ENCODE measurements at regions not wholly inside any gene's neighbourhood (a gene's known extent, or its start where the extent isn't known, plus 50 kb on each side); places are given as distances from the start of the nearest gene placed in this dataset.

- no peak for TF ChIP-seq STAT1 (IDR thresholded peaks at IDR 0.05; ENCODE audit: unreplicated experiment)
- TF ChIP-seq CTCF (conservative IDR thresholded peaks at IDR 0.05; ENCODE audit: low read depth in 2 of 2) = no peak
- TF ChIP-seq ZNF462 (CRISPR knock-in tag; IDR thresholded peaks at IDR 0.05) = no peak
- TF ChIP-seq EZH2phosphoT487 (IDR thresholded peaks at IDR 0.05; ENCODE audit: unreplicated experiment) = no peak
- TF ChIP-seq ZNF114 (CRISPR knock-in tag; IDR thresholded peaks at IDR 0.05) = no peak
- Histone ChIP-seq H3K4me1 (ENCODE audit: insufficient read depth) (peaks cover 7% of the 10 kb centered on the region), H3K79me2 (replicated peaks; ENCODE audit: insufficient read depth) (no peaks in the 10 kb centered on the region), H3K9me2 (ENCODE audit: insufficient read depth) (no peaks in the 10 kb centered on the region), H2AFZ (no peak overlapping the region), H3K4me3 (no peak overlapping the region), H3K27me3 (ENCODE audit: insufficient read depth) (no peaks in the 10 kb centered on the region), H3K36me3 (ENCODE audit: insufficient read depth) (no peaks in the 10 kb centered on the region), H3F3A (replicated peaks; ENCODE audit: low read depth) (no peaks in the 10 kb centered on the region), H3K27ac (ENCODE audit: low read depth) (no peak overlapping the region), H3K4me2 (no peak overlapping the region), H4K20me1 (replicated peaks; ENCODE audit: insufficient read depth) (no peaks in the 10 kb centered on the region)
- Mint-ChIP-seq H3K27me3 (ENCODE audit: insufficient read depth, low read depth, poor library complexity) (peaks cover 5% of the 10 kb centered on the region), H3K4me3 (no peak overlapping the region), H3K9me3 (no peaks in the 10 kb centered on the region; the same call in 2 of the 3 replicates), H3K36me3 (ENCODE audit: low read depth) (no peaks in the 10 kb centered on the region), H3K27ac (no peak overlapping the region), H3K4me1 (peaks cover 12% of the 10 kb centered on the region; the same call in 2 of the 3 replicates)
- ATAC-seq (no peak), DNase-seq (ENCODE audit: low spot score) (no peak)
Measured at GRCh38 chr6:120564779-120565178, 769.5 kb downstream of the TBC1D32 start.
